GM12878 (cell line): ENCODE measurements at regions not wholly inside any gene's neighbourhood (a gene's known extent, or its start where the extent isn't known, plus 50 kb on each side); places are given as distances from the start of the nearest gene placed in this dataset.

Experiments used
- CBFB ChIP-seq: IDR thresholded peaks from 2 replicates; pipeline ENCODE4 v1.6.1; 2016; ENCODE audit warnings: antibody characterized with exemption, low read depth
- CTCF ChIP-seq, 3 experiments: IDR thresholded peaks in 2 of 3; conservative IDR thresholded peaks in 1 of 3; 2 replicates each; pipeline ENCODE4 v1.5.1; 2011; ENCODE audit warnings: low read depth in 3 of 3, low read length in 3 of 3, mild to moderate bottlenecking in 3 of 3, control low read depth in 2 of 3, moderate library complexity in 2 of 3, inconsistent platforms in 1 of 3, mixed read lengths in 1 of 3; ENCODE audit not compliant: control insufficient read depth in 2 of 3, insufficient read depth in 1 of 3; ENCODE audit errors: extremely low read depth in 1 of 3
- EP300 ChIP-seq, 2 experiments: fragments of 150-350 bp in 1 of 2; IDR thresholded peaks; 2 replicates each; pipeline ENCODE4 v1.6.1; 2011 to 2012; ENCODE audit warnings: low read depth in 2 of 2, low read length in 2 of 2, borderline replicate concordance in 1 of 2, improper control_type of control experiment in 1 of 2, inconsistent platforms in 1 of 2; ENCODE audit not compliant: control insufficient read depth in 1 of 2
- HCFC1 ChIP-seq: fragments of 150-350 bp; IDR thresholded peaks from 2 replicates; pipeline ENCODE4 v1.6.1; 2014; ENCODE audit warnings: low read length
- HDAC2 ChIP-seq: fragments of 200-600 bp; sonication (generic); IDR thresholded peaks from 2 replicates; pipeline ENCODE4 v1.6.1; 2017
- SIN3A ChIP-seq: IDR thresholded peaks from 2 replicates; pipeline ENCODE4 v1.6.1; 2012; ENCODE audit warnings: low read depth, low read length, improper control_type of control experiment
- ZBED1 ChIP-seq: IDR thresholded peaks from 2 replicates; pipeline ENCODE4 v1.6.1; 2016; ENCODE audit warnings: borderline replicate concordance
- ZBTB40 ChIP-seq: fragments of 450-650 bp; IDR thresholded peaks from 2 replicates; pipeline ENCODE4 v1.6.1; 2016; ENCODE audit warnings: mild to moderate bottlenecking, moderate library complexity, borderline replicate concordance

- TF ChIP-seq CTCF (IDR thresholded peaks at IDR 0.05 in 2 of 3, conservative IDR thresholded peaks at IDR 0.05 in 1 of 3; ENCODE audit: control insufficient read depth in 2 of 3, extremely low read depth in 1 of 3, insufficient read depth in 1 of 3, low read depth in 3 of 3, low read length in 3 of 3), result no peak
- TF ChIP-seq HCFC1, result no peak
- no peak for TF ChIP-seq HDAC2
- no peak for TF ChIP-seq EP300 (IDR thresholded peaks at IDR 0.05; ENCODE audit: borderline replicate concordance in 1 of 2, control insufficient read depth in 1 of 2, low read depth in 2 of 2, low read length in 2 of 2)
- TF ChIP-seq ZBTB40, result no peak
- TF ChIP-seq SIN3A, result no peak
- no peak for TF ChIP-seq CBFB
- no peak for TF ChIP-seq ZBED1
Observed at GRCh38 chr11:45382133-45382878, 96.2 kb upstream of the SYT13 start.
